Hepatocyte (in vitro differentiated cells): ENCODE measurements at regions not wholly inside any gene's neighbourhood (a gene's known extent, or its start where the extent isn't known, plus 50 kb on each side); places are given as distances from the start of the nearest gene placed in this dataset.
A peak's percentile ranks its signal among the peaks of the same experiment; 100 is the strongest.

Experiments
- DNase-seq: peaks from one replicate; pipeline ENCODE4 v3.0.0-alpha.2; 2016; ENCODE audit warnings: low spot score
- H2AFZ ChIP-seq: fragments of 200-600 bp; sonication (generic); 2 replicates; pipeline ENCODE4 v1.6.0; 2016; ENCODE audit warnings: antibody characterized with exemption, mild to moderate bottlenecking
- H3K27ac ChIP-seq: fragments of 200-600 bp; sonication (generic); 2 replicates; pipeline ENCODE4 v1.5.1; 2016; ENCODE audit warnings: mild to moderate bottlenecking
- H3K27me3 ChIP-seq: fragments of 200-600 bp; sonication (generic); 2 replicates; pipeline ENCODE4 v1.6.1; 2016
- H3K36me3 ChIP-seq: fragments of 200-600 bp; sonication (generic); replicated peaks from 2 replicates; pipeline ENCODE4 v1.5.1; 2016; ENCODE audit warnings: low read depth; ENCODE audit not compliant: insufficient read depth
- H3K4me1 ChIP-seq: fragments of 200-600 bp; sonication (generic); 2 replicates; pipeline ENCODE4 v1.5.1; 2016; ENCODE audit warnings: mild to moderate bottlenecking, moderate library complexity; ENCODE audit not compliant: insufficient read depth
- H3K4me2 ChIP-seq: fragments of 200-600 bp; sonication (generic); 2 replicates; pipeline ENCODE4 v1.6.0; 2016
- H3K4me3 ChIP-seq: fragments of 200-600 bp; sonication (generic); 2 replicates; pipeline ENCODE4 v1.5.1; 2016; ENCODE audit warnings: mild to moderate bottlenecking
- H3K79me2 ChIP-seq: fragments of 200-600 bp; sonication (generic); 2 replicates; pipeline ENCODE4 v1.6.0; 2017; ENCODE audit warnings: mild to moderate bottlenecking
- H3K9me2 ChIP-seq: fragments of 200-600 bp; sonication (generic); replicated peaks from 2 replicates; pipeline ENCODE4 v1.6.0; 2017; ENCODE audit warnings: mild to moderate bottlenecking; ENCODE audit not compliant: insufficient read depth
- H3K9me3 ChIP-seq: fragments of 200-600 bp; sonication (generic); 2 replicates; pipeline ENCODE4 v1.5.1; 2016; ENCODE audit warnings: low read depth, mild to moderate bottlenecking
- H4K20me1 ChIP-seq: fragments of 200-600 bp; sonication (generic); 2 replicates; pipeline ENCODE4 v1.6.0; 2016; ENCODE audit warnings: mild to moderate bottlenecking; ENCODE audit not compliant: insufficient read depth, poor library complexity, severe bottlenecking
- EZH2 ChIP-seq: fragments of 200-600 bp; sonication (generic); IDR thresholded peaks from 2 replicates; pipeline ENCODE4 v1.6.1; 2016; ENCODE audit warnings: antibody characterized with exemption, mild to moderate bottlenecking, borderline replicate concordance
- EZH2phosphoT487 ChIP-seq: fragments of 200-600 bp; sonication (generic); IDR thresholded peaks from one replicate; pipeline ENCODE4 v1.6.1; 2018; ENCODE audit warnings: antibody characterized with exemption, mild to moderate bottlenecking, low read depth, moderate library complexity; ENCODE audit not compliant: unreplicated experiment, severe bottlenecking
- WGBS: methylation state at CpG from one replicate; pipeline ENCODE4 v1.1.6; 2016; ENCODE audit warnings: low lambda C conversion rate; ENCODE audit errors: missing lambda C conversion rate; 5-methylcytosine and 5-hydroxymethylcytosine counted together
- TF ChIP-seq, protein P1 (sequence below): fragments of 200-600 bp; sonication (generic); IDR thresholded peaks from 2 replicates; pipeline ENCODE4 v1.5.1; 2016; ENCODE audit warnings: antibody characterized with exemption, mild to moderate bottlenecking; ENCODE audit not compliant: poor library complexity

DNA sequence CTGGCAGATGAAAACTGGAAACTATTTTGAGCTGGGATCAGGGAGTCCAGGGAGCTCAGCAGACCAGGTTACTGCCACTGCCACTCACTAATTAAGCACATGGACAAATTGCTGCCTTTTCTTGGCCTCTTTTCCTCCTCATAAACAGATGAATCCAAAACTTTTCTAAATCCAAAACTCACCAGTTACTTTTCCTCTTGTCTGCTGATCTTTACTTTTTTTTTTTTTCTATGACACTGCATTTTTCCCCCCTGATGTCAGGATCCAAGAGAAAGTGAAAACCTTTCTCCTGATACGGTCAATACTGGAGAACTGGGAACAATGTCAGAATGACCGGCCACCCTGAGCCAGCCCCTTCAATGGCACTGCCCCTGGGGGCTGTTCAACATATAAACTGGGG is 405.8 kb downstream of the DUSP10 start:
- Histone ChIP-seq H2AFZ (no peak overlapping the region), H3K27me3 (no peaks in the 10 kb centered on the region), H3K4me1 (peaks cover 17% of the 10 kb centered on the region), H3K79me2 (no peaks in the 10 kb centered on the region), H4K20me1 (no peaks in the 10 kb centered on the region), H3K9me2 (no peaks in the 10 kb centered on the region), H3K27ac (peak overlapping the region; percentile 59), H3K4me2 (peak overlapping the region; percentile 17), H3K36me3 (no peaks in the 10 kb centered on the region), H3K4me3 (no peak overlapping the region), H3K9me3 (peaks cover 15% of the 10 kb centered on the region)
- TF ChIP-seq, protein P1, sequence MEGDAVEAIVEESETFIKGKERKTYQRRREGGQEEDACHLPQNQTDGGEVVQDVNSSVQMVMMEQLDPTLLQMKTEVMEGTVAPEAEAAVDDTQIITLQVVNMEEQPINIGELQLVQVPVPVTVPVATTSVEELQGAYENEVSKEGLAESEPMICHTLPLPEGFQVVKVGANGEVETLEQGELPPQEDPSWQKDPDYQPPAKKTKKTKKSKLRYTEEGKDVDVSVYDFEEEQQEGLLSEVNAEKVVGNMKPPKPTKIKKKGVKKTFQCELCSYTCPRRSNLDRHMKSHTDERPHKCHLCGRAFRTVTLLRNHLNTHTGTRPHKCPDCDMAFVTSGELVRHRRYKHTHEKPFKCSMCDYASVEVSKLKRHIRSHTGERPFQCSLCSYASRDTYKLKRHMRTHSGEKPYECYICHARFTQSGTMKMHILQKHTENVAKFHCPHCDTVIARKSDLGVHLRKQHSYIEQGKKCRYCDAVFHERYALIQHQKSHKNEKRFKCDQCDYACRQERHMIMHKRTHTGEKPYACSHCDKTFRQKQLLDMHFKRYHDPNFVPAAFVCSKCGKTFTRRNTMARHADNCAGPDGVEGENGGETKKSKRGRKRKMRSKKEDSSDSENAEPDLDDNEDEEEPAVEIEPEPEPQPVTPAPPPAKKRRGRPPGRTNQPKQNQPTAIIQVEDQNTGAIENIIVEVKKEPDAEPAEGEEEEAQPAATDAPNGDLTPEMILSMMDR: no peak
- TF ChIP-seq EZH2phosphoT487 (no peak), EZH2 (no peak)
- DNase-seq: no peak
- 55% methylated on average over 2 of the region's 2 CpGs for WGBS

DNA sequence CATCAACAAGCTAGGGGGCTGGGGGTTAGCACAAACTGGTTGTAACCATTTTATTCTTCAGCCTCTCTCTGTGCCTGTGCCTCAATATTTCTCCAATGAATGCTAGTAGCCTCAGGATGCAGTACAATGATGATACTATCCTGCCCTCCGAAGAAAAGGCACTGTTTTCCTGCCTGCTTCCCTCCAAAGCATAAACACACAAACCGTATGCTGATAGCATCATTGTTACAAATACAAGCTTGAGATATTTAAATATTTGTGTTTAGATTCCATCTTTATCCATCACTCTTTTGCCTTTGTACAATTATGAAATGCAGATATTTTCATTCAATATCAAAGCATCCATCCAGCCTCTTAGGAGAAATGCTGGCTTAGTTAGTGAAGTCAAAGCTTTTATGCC is 404.8 kb downstream of the DUSP10 start:
- H3K27ac ChIP-seq: no peak overlapping the region
- DNase-seq: no peak
- no peaks in the 10 kb centered on the region for H4K20me1 ChIP-seq
- H3K36me3 ChIP-seq: no peaks in the 10 kb centered on the region
- WGBS: 64% methylated on average over 2 of the region's 2 CpGs
- TF ChIP-seq, protein P1: no peak
- TF ChIP-seq EZH2phosphoT487 (no peak), EZH2 (no peak)
- no peak overlapping the region for H2AFZ ChIP-seq
- no peaks in the 10 kb centered on the region for H3K9me2 ChIP-seq
- H3K27me3 ChIP-seq: no peaks in the 10 kb centered on the region
- H3K4me1 ChIP-seq: peaks cover 17% of the 10 kb centered on the region
- H3K4me3 ChIP-seq: no peak overlapping the region
- peaks cover 5% of the 10 kb centered on the region for H3K9me3 ChIP-seq
- no peak overlapping the region for H3K4me2 ChIP-seq
- no peaks in the 10 kb centered on the region for H3K79me2 ChIP-seq

DNA sequence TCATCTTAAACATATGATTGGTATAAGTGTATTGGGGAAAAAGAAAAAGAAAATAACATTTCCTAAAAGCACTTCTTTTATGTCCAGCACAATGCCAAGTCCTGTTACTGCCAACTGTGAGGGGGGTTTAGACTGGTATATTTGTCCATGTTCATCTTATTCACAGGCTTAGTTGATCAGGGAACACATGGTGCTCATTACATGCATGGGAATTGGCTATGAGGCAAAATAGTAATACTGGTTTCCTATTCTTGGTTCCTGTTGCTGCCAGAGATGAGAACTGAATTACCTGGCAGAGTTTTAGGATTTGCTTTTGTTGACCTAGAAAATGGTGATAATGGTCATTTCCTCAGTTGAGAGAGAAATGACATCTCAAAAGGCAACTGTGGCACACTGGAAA is 398.8 kb downstream of the DUSP10 start:
- Histone ChIP-seq H3K4me2 (no peak overlapping the region), H3K27me3 (no peaks in the 10 kb centered on the region), H3K9me2 (no peaks in the 10 kb centered on the region), H4K20me1 (no peaks in the 10 kb centered on the region), H3K4me1 (no peaks in the 10 kb centered on the region), H3K27ac (no peak overlapping the region), H3K79me2 (no peaks in the 10 kb centered on the region), H3K4me3 (no peak overlapping the region), H2AFZ (no peak overlapping the region), H3K36me3 (no peaks in the 10 kb centered on the region), H3K9me3 (no peaks in the 10 kb centered on the region)
- no peak for TF ChIP-seq EZH2
- TF ChIP-seq, protein P1: no peak
- TF ChIP-seq EZH2phosphoT487: no peak
- no peak for DNase-seq

DNA sequence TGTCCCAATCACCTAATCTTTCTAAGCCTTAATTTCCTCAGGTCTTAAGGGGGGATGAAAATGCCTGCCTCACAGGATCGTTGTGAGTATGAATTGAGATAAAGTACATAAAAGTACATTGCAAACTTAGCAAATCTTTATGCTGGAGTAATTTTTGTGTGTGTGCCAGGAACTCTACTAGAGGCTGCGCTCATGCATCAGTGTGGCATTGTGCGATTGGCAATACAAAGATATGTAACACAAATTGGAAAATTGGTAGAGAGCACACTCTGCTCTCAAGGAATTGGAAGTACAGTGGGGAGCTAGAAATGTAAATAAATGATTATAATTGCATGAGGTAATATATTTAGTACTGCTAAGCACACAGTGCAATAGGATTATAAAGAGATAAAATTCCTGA is 398.3 kb downstream of the DUSP10 start:
- no peak overlapping the region for H3K4me3 ChIP-seq

More for the DNA sequence above, 398.3 kb downstream of the DUSP10 start:
- WGBS: 77% methylated on average over 3 of the region's 3 CpGs
- H3K36me3 ChIP-seq: no peaks in the 10 kb centered on the region
- no peaks in the 10 kb centered on the region for H4K20me1 ChIP-seq
- H3K27me3 ChIP-seq: no peaks in the 10 kb centered on the region
- no peak overlapping the region for H2AFZ ChIP-seq
- no peaks in the 10 kb centered on the region for H3K4me1 ChIP-seq
- H3K79me2 ChIP-seq: no peaks in the 10 kb centered on the region
- no peak overlapping the region for H3K4me2 ChIP-seq
- no peak overlapping the region for H3K27ac ChIP-seq
- no peak for DNase-seq
- no peaks in the 10 kb centered on the region for H3K9me2 ChIP-seq
- H3K9me3 ChIP-seq: no peaks in the 10 kb centered on the region
- TF ChIP-seq EZH2 (no peak), EZH2phosphoT487 (no peak)
- TF ChIP-seq, protein P1: no peak
